ENCODE measurements at regions not wholly inside any gene's neighbourhood (a gene's known extent, or its start where the extent isn't known, plus 50 kb on each side); places are given as distances from the start of the nearest gene placed in this dataset.

DNA sequence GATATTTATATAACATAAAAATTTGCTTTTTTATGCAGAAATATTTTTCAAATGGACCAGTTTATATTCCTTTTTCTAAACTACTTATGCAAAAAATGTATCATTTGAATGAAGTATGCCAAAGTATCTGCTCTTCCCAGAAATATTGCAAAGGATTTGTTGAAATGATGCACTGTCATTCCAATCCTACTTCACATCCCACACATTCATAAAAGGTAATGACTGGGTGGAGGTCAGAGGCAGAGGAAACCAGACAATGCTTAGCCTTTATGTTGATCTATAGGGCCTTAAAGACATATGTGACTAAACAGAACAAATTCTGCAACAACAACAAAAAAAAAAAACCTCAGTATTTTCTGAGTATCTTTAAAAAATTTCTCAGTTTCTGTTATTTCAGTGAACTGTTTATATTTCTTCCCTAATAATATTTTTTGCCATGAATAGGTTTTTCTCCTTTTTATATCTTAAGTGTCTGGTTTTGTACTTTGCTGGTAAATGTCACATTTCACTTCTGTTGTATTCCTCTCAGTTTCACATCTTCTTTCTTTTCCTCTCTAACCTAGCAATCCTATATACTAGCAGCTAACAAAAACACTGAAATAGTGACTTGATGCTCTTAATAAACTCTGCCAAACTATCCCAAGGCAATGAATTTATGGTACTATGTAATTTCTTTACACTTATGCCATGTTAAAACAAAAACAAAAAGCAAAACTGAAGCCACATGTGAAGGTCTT is 374.1 kb downstream of the BCKDHB start:
- no peak for FAIRE-seq

DNA sequence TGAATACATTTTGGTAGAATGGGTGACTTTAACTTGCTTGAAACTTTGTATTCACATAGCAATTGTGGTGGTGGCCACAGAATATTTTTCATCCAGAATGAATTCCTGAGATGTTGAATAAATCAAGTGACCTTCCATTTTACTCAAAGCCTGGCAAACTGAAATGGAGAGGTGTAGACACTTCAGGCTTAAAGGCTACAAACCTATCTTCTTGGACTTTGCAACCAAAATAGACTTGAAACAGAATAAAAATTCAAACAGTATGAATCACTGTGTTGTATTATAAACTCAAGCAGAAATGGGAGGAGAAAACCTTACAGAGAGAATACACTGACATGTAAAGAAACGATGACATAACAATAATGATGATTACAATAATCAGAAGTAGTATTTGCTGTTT is 371.6 kb downstream of the BCKDHB start:
- FAIRE-seq, result no peak

DNA sequence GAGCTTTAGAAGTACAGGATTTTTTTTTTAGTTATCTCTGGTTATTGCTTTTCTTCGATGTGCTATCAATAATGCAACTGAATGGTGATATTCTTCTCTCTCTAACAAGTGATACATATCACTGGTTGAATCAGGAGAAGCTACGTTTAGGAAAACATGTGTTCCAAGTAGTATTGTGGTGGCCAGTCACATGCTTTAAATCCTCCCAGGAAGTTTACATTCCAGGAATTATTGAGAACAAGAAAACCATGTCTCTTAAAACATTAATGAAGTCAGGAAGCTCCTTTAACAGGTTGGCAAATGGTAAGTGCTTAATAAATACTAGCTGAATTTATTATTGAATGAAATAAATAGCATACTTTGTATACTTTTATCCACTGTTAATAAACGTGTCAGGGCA is 371.1 kb downstream of the BCKDHB start:
- FAIRE-seq, result no peak

DNA sequence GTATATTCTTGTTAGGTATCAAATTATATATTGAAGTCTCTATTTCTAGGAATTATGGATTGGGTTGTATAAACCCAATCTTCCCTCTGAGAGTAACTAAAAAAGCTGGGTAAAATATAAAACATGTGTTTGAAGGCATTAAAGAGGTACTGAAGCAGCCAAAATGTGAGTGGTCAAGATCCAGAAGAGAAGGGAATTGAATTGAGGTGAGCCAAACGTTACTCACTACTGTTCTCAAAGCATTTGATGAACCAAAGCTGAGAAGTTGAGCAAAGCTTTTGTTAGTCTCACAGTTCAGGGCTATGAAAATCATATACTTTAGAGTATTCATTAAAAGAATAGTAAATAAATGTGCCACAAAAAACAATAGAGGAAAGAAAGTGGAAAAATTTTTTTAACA is 365.8 kb downstream of the BCKDHB start:
- FAIRE-seq, result no peak

DNA sequence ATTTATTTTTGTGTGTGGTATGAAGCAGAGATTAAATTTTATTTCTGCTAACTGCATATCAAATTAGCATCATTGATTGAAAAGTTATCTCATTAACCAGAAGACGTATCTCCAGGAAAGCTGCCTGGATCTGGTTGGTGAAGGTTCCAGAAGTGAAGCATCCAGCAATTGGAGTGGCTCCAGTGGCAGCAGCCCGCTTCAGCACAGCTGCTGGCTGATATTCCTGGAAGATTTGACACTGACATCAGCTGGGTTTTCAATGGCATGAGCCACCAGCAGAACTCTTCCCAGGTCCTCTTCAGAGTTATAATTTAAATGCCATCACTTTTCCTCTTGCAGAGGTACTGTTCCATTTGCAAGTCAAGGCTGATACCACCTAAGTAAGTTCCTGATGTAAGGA is 363.5 kb downstream of the BCKDHB start:
- FAIRE-seq, result no peak

DNA sequence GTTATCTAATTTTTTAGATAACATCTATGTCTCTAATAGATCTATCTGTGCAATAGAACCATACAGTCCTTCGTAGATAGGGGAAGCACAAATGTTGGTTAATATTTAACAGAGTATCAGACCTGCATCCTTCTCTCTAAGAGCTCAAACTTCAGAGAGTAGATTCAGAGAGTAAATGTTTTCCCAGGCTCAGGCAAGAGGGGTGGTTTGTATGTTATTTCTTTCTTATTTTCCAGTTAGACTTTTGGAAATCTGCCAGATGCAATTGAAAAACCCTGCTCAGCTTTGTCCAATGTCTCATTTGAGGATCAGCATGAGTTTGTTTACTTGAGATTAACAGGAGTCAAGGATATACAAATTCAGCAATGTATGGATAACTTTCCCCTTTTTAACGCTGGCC is 361.9 kb downstream of the BCKDHB start:
- no peak for FAIRE-seq

DNA sequence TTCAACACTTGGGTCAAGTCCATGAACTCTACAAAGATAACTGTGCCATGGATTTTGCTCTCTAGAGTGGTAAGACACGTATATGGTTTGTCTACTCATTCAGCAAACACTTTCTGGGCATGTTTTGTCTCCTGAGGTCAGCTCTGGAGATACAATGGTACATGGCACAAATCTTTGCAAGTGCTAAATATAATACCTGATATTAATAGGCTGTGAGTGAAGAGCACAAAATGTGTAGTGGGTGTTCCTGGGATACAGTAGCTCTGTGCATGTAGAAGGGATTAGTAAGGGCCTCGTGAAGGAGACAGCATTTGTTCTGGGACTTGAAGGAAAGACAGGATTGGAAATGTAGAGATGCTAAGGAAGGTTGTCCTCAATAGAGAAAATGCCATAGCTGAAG is 360.9 kb downstream of the BCKDHB start:
- no peak for FAIRE-seq

DNA sequence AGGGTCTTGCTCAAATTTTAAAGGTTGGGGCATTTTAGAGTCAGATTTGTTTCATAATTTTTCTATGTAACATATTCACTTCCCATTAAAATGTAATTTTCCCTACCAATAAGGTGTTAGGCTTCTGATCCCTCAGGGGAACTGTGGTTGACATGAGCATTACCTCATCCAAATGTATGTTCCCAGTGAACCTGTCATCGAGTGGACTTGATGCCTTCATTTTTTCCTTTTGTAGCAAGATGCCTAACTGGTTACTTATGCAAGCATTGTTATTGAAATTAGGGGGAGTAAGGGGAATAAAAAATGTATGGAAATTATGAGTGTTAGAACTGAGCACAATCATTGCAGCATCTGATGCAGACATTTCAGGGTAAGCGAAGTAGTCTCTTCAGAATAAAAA is 360.5 kb downstream of the BCKDHB start:
- FAIRE-seq, result no peak

DNA sequence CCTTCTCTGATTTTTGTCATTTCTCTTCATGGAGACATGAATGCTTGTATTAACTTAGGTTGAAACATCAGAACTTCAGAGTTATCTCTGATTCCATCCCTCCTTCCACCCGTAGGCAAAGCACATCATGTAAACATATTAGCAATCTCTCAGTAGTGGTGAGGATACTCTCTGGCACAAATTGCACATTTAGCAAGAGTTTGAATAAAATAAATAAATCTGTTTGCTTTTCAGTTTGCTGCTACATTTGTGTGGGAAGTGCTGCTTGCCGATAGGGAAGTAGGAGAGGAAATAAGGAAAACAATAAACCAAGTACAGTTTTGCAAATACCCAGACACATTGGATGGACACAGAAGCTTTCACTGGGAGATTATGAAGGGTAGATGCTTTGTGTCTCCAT is 359.0 kb downstream of the BCKDHB start:
- no peak for FAIRE-seq

DNA sequence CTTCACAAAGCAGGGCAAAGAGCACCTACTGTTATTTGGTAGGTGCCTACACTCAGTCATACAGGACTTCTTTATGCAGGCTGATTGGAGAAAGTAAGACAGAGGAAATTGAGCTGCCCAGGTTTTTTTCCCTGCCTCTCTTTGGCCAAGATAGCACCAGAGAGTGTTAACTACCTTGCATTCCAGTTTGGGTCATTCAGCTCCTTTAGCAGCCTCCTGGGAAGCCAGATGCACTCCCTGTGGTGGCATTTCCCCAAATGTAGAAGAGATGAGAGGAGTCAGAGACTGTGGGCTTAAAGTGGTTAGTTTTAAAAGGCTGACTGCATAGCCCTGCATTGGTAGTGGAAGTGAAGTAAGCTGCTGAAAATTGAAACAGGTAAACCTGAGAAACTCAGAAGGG is 358.4 kb downstream of the BCKDHB start:
- no peak for FAIRE-seq

DNA sequence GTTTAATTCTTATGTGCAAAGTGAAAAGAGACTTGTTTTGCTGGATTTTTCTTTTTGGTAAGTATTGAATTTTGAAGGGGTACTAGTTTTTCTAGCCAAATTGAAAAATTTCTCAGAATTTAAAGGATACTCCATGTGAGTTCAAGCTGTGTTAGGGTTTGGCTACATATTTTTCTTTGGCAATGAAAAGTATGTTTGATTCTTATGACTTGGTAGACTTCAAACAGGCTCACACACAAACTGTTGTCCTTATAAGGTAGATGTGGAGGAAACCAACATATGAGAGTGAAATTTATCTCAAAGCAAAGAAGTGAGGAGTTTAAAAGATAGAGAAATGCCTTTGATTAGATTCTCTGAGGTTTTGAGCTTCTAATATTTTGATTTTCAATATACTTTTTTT is 356.7 kb downstream of the BCKDHB start:
- no peak for FAIRE-seq

DNA sequence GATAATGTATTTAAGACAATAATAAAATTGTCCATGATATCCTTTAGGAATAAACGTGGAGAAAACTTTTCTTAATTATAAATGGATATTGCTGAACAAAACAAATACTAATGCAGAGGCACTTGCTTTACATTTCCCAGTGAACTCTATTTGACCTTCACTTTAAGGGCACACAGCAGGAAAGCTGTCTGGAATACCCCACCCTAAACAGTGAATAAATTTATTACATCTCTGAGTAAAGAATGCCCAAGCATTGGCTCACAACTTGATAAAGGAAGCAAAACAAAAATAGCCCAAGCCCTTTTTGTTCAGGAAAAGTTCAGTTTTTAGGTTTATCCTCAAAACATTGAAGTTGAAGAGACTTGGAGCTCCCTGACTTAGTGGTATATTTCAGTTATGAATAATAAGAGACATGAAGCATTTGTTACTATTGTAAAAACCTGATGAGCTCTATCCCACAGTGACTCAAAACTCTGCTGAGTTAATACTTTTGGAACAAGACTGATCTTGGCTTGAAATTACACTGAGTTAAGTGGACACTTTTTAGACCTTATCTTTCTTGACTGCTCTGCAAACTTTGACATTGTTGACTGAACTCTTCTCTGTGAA is 353.9 kb downstream of the BCKDHB start:
- FAIRE-seq, result no peak

DNA sequence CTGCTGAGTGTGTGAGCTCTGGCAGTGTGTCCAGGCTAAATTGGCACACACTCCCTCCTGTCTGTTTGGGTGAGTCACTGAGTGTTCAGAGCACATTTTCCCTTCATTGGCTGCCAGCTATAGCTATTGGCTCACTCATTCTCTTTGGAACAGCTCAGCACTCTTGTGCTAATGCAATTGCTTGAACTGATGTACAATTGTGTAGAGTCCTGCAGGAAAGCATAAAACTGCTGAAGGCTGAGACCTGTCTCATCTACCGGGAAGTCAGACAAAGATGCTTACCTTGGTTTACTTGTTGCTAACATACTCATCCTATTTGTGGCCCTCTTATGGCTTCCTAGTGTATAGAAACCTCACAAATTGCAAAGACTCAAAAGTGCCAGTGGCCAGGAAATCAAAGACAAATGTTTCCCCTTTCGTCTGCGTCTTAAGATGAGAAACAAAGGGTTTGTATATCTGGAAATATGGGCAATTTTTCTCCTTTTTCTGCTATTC is 351.0 kb downstream of the BCKDHB start:
- no peak for FAIRE-seq

DNA sequence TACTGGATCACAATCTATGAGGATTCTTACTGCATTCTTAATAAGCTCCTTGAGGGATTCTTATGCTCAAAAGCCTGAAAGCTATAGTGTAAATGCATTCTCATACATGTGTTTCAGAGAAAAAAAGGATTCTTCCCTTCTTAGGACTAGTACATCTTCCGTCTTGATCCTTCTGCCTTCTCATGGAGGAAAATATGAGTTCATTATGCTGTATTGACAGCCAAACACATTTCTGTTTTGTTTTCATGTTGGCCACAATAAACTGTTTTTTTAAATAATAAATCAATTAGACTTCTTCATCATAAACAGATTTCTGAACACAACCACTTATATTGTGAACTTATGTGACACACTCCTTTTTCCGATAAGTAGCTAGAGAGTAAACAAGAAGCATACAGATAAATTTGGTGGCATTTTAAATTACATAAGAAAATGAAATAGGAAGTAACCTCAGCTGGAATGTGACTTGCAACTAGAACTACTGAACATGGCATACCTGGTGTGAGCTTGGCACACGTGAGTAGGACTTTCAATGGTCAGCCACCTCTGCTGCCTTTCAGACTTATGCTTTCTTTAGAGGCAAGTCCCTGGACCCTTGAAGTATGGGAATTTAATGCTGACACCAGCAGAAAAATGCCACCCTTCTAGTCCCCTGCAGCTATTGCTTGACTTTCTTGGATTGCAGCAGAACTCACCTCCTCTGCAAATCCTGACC is 350.4 kb downstream of the BCKDHB start:
- no peak for FAIRE-seq

DNA sequence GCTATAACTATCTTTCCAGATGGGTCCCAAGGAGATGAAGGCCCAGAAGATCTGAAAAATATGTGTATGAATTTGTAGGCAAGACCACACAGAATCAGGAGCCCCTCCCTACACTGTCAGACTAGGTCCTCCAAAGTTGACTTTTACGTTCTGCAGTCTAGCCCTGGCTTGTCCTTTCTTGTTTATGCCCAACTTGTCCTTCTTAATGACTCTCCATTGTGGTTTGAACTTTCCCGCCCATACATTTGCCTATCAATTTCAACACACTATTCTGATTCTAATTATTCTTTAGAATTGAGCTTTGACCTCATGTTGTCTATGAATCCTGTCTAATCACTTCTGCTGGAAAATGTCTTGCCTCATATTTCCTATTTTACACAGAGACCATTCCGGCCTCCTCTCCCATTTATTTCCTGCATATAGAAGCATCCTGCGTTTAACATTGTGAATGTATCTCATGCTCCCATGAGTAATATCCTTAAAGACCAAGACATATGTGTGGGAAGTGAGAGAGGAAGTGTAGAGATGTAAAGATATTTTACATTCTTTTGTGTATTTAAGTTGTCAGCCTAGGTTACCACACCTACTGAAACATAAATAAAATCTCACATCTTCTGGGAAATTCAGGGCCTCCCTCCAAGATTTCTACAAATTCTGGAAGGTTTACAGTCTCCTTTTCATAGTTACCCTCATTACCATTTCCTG is 348.3 kb downstream of the BCKDHB start:
- no peak for FAIRE-seq

DNA sequence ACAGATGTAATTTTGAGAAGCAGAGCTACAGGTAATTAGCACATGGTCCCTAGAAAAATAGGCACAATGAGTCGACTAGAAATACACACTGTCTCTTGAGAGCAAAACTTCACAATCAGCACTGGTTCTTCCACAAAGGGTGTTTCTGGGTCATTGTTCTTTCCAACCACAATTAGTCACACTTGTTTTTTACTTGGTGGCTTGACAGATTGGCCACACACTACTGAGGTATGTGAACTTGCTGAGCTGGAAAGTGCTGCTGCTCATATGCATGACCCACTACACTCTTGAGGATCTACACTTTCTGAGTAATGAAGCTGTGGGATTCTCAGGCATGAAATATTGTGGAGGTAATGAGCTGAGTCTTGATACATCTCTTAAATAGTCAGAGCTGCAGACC is 347.7 kb downstream of the BCKDHB start:
- no peak for FAIRE-seq

DNA sequence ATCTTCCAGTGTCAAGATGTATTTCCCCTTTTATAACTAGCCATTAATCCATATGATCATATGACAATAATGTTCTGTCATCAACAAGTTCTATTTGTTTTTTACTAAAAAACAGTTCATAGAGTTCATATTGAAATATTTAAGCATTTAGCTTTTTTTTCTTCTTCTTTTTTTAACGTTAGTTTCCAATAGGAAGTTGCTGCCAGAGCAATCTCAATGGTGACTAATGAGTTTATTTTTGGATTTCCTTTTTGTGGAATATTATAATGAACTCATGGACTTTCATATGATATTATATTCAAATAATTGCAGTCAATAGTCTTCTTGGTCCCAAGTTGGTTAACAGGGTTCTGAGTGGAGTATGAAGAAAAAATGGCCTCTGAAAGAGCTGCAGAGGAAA is 343.3 kb downstream of the BCKDHB start:
- FAIRE-seq, result no peak

DNA sequence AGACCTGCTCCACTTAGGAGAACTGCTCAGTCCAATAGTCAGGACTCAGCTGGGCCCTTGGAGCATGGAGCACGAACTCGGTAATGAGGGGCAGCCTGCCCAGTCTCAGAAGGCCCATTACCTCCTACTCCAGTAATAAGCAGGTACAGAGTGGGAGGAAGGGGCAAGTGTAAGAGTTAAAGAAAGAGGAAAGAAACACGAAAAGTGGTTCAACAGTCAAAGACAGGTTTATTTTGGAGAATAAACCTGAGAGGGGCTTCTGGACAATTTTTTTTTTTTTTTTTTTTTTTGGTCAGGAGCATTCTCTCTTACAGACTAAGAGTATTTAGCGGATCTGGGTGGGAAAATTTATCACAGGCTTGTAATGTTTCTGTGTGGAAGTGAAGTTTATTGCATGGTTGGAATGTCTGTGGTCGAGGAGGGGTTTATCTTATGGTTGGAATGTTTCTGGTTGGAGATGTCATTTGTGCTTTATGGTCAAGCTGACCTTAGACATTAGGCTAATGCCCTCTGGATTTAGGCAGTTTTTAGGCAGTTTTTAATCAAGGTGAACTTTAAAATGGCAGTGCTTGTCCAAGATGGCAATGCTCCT is 340.1 kb downstream of the BCKDHB start:
- no peak for FAIRE-seq

DNA sequence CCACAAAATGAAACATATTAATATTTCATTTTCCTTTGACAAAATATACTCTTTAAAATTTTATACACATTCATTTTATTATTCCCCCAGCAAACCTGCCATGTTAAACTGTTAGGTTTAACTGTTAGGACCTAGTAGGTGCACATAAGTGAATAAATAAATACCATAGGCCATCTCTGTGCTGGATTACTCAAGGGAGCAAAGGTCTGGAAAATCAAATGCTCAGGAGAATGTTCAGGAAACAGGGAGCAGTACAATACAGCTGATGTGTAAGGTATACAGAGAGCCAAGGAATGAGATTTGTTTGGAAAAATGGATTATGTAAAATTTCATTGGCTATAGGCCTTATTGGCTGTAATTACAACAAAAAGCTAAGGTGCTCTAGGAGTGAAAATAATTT is 339.3 kb downstream of the BCKDHB start:
- FAIRE-seq, result no peak

DNA sequence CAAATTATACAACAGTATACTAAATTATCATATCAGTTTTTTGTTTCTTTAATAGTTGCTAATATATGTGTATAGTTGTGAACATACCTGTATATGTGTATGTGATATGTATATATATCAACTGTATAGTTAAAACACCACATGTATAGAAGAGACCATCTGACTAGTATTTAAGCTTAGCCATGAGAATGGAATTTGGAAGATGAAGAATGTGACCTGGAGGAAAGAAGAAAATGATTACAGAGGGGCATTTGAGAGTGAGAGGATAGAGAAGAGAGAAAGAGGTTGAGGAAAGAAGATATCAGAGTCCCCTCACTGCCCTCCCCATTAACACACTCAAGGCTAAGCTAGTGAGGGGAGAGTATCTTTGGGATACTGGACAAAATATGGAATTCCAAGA is 335.9 kb downstream of the BCKDHB start:
- no peak for FAIRE-seq

DNA sequence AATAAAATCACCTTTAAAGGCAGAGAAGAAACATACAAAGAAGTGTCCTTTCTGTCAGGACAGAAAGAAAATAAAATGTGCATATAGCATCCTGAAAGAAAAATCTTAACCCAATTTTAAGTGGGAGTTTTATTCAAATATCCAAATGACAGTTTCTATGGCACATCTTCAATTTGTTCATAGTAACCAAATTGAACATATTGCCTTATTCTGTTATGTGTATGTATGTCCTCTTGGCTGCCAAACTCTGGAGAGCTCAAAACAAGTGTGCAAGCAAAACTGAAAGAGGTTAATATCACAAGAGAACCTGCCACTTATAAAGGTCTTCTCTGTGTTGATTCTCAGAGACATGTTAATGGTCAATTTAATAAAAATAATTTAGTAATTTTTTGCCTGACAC is 334.7 kb downstream of the BCKDHB start:
- no peak for FAIRE-seq

DNA sequence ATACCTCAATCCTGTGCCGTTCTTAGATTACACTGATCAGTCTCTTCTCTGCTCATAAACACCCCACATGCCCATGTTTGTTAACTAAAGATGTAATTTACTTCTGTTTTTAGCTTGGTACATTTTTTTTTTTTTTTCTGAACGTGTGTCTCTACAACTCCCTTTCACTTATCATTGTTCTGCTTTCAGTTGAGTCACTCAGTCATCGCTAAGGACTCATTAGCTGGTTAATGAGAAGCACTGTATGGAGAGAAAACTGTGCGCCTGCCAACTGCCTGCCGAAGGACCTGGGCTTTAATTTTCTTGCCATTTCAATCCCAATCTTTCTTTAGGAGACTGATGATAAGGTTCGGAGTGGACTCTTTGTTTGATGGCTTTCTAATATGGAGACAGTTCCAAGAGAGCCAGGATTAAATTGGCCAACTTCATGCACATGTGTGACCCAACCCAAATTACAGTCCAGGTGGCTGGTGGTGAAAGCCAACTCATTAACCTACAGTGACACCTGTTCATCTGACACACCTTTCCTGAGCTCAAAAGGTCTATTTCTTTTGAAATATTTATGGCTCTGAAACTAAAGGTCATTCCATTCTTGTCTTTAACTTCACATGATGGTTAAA is 334.1 kb downstream of the BCKDHB start:
- no peak for FAIRE-seq

Measured in G401.6 (cell line).